ENCODE measurements at regions not wholly inside any gene's neighbourhood (a gene's known extent, or its start where the extent isn't known, plus 50 kb on each side); places are given as distances from the start of the nearest gene placed in this dataset.
A peak's percentile ranks its signal among the peaks of the same experiment; 100 is the strongest.

DNA sequence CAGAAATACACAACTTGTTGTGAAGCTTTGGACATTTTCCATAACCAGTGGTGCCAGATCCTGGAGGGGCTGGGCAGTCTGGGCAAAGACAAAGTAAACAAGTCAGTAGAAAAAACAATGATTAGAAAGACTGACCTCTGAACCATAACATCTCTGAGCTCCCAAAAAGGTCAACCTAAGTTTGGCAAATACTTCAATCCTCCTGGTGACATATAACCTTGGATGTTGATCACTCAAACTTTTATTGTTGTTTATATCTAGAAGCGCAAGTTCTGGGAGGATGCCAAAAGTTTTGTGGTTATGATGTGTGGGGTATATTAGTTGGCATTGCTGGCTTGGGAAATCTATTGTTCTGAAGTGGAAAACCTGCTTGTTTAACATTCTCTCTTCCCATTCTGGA, 257.7 kb downstream of the DIPK2A start:
- DNase-seq (ENCODE audit: low spot score) = no peak

DNA sequence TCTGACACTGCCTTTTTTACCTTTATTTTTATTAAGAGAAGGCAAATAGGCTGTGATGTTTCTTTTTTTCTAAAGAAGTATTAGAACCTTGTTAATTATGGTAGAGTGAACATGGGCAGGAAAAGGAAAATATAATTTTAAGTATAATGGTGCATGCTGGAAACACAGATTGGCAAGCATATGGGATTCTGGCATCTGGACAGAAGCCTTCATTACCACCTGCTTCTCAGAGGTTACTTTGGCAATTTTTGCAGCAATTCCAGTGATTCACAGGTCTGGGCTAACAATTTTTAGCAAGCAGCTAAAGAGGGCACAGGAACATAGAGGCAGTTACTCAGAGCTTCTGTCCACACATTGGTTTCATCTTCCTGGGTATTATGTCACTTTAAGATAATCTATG, 258.3 kb downstream of the DIPK2A start:
- DNase-seq (ENCODE audit: low spot score) = no peak

DNA sequence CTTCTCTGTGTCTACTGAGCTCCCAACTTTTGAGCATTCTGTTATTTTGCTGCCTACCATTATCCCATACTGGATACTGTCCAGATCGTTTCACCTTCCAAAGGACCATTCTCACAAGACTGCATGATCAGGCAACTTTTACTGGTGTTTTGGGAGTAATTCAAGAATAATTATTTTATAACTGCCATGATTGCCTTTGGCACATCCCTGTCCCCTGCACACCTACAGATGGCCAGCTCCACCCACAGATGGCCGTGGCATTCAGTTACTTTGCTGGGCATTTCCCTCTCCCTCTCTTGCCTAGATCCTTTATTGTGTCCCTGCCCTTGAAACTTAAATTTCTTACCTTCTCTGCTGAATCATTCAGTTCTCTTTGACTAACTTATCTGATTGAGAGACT, 263.9 kb downstream of the DIPK2A start:
- no peak for DNase-seq (ENCODE audit: low spot score)

DNA sequence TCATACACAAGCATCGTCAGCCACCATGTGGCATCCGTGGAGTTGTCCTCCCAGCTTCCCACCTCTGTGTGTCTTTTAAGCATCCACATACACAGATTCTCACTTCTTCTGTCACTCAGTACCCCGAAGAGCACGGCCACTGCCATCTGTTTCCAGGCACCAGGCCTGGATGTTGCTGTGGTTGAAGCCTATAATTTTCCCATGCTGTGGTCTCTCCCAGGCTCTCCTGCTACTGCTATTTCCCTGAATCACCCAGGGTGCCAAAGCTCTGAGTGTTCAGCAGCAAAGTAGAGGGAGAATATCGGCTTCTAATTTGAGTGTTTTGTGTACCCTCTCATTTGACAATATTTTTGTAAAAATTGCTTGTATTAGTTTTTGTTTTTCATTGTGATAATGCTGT, 265.7 kb downstream of the DIPK2A start:
- no peak for DNase-seq (ENCODE audit: low spot score)

DNA sequence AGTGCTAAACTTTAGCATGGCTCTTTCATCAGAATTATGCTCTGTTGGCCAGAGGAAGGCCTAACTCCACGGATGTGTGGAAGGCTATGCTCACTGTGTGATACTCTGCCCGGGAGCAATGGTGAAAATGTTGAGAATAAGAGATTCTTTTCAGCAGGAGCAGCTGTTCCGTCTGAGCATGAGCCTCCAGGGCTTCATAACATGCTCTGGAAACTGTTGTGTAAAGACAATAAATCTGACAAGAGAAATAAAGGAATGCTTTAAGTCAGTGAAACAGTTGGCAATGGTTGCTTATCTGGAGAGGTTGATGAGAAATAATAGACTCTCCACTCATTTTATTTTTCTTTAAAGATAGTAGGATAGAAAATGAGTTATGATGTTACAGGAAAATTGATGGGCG, 269.8 kb downstream of the DIPK2A start:
- no peak for DNase-seq (ENCODE audit: low spot score)

DNA sequence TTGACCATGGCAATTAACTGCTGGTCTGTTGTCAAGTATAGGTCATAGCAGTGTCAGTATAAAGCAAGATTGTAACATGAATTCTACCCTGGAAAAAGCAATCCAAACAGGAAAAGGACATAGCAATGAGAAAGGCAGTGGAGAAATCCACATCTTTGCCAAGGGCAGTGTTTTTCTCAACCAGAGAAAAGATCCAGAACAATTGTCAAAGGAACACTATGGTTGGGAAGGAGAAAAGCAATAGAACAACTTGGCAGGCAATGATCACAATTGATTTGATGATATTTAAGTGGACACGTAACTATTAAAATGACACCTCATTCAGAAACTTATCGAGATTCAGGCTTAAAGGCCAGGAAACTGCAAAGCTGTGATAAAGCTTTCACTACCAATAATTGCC, 271.1 kb downstream of the DIPK2A start:
- DNase-seq (ENCODE audit: low spot score) = no peak

DNA sequence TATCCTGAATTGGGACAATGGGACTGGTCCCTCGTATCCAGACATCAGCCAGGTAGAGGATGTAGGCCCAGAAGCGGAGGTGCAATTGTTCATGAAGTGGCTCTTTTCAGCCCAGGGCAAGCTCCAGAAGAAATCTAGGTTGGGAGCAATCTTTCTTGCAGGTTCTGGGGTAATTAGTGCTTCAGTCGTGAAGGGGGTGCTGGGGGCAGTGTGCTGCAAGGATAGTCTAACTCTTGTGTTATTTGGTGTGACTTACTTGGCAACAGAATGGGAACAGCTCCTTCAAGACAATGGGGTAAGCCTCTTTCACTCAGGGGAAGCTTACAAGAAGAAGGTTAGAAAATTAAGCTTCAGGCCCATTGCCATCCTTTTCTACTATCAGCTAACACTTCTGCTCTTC, 273.0 kb downstream of the DIPK2A start:
- DNase-seq (ENCODE audit: low spot score) = no peak

DNA sequence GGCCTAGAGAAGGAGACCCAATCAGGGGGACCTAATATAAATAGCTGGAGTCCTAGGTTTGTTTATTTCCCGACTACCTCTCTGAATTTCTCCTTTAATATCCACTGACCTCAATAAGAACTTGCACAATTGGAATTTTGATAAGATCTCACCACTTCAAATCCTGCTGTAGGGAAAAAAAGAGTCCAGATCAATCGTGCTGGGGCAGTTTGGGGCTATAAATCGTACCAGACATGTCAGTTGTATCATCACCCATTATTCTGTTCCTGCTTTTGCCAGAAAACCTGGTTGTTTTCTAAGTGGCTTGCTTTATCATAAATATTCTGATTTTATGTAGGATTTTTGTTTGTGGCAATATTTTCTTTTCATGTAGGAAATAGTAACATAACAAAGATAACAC, 281.3 kb downstream of the DIPK2A start:
- DNase-seq (ENCODE audit: low spot score) = no peak

DNA sequence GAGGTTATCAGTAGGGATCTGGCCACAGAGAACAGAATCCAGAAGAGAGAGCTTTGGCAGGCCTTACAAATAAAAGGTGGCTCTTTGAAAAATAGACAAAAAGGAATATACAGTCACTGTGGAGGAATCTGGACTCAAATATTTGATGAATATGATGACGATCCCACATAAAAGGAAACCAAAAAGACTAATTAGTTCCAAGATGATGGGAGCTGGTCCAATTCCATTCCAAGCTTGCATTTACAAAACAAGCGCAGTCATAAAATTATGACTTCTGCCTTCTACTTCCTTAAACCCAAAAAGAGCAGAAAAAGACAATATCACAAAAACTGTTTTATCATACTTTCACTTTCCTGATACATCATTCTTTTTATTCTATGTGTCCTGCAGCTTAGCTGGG, 285.8 kb downstream of the DIPK2A start:
- DNase-seq (ENCODE audit: low spot score) = no peak

DNA sequence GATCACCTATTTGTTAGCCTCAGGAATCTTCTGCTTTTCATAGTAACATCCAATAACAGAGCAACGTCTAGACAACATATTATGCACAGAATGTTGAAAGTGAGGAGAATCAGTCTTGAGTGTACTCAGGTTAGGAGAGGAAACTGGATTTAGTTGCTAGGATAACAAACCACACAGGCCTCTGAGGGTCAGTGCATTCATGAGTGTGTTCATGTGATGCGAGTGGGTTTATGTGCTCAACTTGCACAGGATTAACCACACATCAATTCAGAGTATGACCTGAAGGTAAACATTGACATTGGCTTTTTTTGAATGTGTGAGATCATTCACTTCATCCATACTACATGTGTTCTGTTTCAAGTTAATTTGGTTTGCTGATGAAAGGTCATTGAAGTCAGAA, 287.6 kb downstream of the DIPK2A start:
- no peak for DNase-seq (ENCODE audit: low spot score)

DNA sequence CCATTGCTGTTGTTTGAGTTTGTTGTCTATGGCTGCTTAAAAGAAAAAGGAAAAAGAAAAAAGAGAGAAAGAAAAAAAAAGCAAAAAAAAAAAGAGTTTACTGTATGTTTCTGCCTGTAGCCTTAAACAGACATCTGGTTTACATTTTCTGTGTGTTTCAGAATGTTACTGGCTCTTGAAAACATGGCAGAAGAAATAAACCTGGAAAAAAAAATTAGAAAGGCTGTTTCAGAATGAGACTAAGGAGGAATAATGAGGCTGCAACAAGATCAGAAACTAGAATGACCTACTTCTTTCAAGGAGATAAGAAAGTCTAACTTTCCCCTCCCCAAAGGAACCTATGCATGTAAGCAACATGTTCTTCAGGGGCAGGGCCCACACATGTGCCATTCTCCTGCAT, 292.1 kb downstream of the DIPK2A start:
- DNase-seq (ENCODE audit: low spot score) = no peak

DNA sequence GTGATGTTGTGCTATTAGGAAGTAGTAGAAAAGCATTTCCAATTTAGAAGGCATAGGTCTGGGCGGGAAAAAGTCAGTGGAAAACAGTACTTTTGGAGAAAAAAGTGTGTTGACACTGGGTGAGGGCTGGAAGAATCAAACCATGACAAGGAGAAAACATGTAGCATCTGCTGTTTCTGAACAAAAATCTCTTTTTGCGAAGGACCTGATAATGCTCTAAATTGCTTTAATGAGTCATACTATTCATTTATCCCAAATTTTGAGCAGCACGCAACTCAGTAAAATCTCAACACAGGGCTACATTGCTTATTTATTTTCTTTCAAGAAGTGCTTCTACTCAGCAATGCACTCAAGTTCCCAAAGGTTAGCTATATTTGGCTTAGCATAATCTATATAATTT, 292.7 kb downstream of the DIPK2A start:
- no peak for DNase-seq (ENCODE audit: low spot score)

DNA sequence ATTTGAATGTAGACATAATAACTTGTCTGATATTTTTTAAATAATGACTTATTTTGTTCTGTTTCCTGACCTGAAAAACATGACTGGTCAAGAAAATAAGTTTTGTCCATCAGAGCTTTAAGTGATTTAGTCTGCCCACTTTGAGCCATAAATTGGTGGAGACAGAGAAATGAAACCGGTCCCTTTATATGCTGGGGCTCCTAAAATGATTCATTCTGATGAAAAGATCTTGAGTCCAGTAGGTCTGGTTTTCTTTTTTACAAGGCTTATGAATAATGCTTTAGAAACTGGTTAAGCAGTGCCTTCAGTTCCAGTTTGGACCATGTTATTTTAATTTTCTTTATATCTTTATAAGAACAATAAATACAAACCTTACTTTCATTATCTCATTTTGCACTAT, 293.2 kb downstream of the DIPK2A start:
- DNase-seq (ENCODE audit: low spot score) = no peak

DNA sequence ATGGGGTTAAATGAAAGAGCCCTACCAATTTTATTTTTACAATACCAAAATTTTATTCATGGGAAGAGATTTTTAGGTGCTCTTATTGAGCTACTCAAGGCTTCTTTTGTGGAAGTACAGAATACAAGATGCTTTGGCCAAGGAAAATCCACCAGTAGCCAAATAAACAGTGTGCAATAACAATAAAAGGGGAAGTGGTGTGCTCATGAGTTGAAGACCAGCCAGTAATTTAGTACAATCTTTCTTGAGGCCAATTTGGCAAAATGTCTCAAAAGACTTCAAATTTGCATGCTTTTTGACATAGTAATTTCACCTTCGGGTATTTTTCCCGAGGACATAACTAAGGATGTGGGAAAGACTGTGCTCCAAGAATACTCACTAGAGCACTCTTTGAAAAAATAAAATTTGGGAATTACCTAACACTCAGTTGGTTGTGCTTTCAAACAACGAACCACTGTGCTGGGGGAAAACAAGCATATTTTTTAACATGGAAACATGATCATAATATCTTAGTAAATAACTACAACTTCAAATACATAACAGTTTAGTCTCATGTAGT, 294.0 kb downstream of the DIPK2A start:
- DNase-seq (ENCODE audit: low spot score) = no peak

DNA sequence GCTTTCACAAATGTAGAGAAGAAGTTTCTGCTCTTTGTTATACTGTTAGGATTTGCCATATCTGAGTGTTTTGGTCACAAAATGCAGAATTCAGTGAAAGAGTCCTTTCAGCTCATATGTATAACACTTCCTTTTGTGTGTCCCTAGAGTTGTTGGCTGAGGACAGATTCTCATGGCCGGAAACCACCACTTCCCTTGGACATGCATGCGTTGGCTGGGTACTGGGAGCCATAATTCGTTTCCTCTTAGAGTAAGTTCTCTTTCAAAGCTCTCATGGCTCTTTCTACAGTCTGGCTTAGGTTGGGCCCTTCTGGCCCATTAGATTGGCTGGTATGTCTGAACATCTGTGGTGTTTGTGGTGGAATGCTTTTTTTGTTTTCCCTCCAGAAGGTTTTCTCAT, 298.5 kb downstream of the DIPK2A start:
- no peak for DNase-seq (ENCODE audit: low spot score)

DNA sequence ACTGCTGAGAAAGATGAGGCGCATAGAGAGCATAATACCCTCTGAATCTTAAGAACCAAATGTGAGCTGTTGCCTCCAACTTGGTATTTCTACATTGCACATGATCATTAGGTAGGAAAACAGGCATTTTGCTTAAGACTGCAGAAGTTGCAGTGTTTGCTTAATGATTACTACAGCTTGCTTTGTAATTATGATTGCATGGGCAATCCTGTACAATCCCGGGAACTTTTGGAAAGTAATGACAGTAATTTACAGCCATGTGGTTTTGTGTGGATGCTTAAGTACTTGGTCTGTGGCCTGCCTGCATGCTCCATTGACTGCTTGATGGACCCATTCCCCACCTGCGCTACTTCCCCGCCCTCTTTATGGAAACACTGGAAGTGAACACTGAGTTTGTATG, 301.1 kb downstream of the DIPK2A start:
- no peak for DNase-seq (ENCODE audit: low spot score)

DNA sequence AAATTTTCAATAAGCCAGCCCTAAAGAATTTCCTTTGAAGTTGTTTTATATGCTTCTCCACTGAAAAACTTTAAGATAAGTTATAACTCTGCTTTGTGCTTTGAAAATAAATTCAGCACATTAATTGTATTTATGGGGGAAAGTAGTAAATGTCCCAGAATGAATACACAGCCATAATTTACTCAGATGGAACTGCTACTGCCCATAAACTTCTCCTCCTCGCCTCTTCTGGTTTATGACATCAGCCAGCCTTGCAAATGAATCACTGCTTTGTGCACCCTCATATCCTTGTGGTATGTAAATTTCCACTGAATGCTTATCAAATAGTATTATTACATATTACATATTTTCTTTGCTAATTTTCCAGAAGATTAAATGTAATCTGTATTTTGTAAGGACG, 302.0 kb downstream of the DIPK2A start:
- DNase-seq (ENCODE audit: low spot score) = no peak

DNA sequence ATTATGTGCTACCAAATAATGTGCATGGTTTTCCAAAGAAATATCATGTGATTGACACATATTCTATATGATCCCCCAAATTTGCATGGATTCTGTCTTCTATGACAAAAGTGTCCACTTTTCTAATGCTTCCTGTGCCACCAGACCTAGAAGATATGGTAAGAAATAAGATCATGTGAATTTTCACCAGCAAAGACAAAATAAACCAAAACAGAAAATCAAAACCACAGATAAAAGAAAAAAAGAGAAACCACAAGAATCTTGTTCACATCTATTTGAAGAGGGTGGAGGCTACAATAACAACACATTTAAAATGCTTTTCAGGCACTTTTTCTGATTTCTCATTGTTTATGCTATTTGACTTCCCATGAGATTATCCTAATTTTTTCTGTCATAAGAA, 303.4 kb downstream of the DIPK2A start:
- DNase-seq (ENCODE audit: low spot score) = no peak

DNA sequence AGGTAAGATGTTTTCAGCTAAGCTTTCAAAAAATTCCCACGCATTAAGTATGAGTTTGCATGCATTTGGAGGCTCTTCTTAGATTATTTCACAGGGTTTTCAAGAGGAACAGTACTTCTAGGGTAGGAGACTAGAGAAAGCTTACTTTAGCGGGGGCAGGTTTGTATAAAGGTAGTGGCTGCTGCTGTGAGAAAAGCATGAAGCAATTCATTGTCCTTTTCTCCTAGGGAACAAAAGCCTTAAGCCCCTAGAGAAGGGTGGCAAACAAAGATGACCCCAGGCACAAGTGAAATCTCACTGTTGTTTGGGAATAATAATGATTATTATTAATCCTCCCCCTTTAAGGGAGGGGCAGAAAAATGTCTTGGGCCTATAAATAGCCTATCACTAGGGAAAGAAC, 310.7 kb downstream of the DIPK2A start:
- DNase-seq (ENCODE audit: low spot score) = no peak

DNA sequence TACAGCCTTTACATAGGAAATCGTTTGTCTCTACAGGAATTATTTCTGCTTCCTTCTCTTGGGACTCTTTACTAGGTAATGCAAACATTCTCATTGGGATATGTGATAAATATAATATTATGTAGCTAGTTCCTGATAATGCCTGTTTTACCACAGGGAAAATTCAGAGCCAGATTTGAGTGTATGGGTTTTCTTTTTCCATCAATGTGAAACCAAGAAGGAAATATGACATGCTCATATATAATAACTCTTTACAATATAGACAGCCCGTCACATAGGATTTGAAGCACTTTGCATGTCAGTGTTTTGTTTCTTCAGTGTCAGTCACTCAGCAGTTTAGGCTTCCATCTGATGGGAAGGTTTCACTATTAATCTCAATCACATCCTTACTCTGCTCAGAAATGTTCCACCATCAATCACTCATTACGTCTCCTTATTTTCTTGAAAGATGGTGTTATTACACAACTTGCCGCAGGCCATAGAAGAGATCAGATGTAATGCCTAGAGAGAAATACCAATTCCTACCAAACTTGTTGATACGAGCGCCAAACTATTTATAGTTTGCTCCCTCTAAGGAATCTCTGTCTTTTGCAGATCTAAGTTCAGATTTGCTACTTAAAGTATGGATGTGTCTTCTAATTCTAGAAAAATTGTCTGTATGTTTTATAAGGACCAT, 314.8 kb downstream of the DIPK2A start:
- DNase-seq (ENCODE audit: low spot score) = no peak

DNA sequence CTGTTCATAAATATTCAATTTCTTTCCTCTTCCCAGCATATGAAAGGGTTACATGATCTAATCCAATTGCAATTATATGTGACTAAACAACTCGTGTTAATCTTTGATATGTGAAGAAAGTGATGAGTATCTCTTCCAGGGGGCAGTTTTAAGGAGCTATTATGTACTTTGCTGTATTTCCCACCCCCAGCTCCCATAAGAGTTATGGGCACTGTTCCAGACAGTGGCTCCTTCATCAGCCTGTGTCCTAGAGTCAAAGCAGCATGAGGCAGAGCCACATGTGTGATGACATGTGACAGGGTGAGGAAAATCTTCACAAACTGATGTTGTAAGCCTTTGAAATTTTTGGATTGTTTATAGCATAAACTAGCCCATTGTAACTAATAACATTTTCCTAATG, 315.4 kb downstream of the DIPK2A start:
- no peak for DNase-seq (ENCODE audit: low spot score)

DNA sequence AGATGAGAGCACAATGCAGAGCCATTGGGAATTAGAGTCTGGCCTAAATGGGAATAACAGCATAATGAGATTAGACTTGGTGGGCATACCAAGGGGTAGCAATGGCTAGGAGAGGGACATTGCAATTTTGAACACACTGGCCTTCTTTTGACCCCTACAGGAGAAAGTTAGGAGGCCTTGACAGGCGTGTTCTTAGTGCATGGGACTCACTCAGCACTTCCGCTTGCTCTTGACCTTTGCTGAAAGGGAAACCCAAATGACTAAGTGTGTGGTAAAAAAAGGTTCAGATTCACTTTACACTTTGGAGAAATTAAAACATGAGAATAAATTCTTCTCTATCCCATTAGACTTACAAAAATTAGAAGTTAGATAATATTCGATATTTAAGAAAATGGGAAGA, 317.4 kb downstream of the DIPK2A start:
- DNase-seq (ENCODE audit: low spot score) = no peak

DNA sequence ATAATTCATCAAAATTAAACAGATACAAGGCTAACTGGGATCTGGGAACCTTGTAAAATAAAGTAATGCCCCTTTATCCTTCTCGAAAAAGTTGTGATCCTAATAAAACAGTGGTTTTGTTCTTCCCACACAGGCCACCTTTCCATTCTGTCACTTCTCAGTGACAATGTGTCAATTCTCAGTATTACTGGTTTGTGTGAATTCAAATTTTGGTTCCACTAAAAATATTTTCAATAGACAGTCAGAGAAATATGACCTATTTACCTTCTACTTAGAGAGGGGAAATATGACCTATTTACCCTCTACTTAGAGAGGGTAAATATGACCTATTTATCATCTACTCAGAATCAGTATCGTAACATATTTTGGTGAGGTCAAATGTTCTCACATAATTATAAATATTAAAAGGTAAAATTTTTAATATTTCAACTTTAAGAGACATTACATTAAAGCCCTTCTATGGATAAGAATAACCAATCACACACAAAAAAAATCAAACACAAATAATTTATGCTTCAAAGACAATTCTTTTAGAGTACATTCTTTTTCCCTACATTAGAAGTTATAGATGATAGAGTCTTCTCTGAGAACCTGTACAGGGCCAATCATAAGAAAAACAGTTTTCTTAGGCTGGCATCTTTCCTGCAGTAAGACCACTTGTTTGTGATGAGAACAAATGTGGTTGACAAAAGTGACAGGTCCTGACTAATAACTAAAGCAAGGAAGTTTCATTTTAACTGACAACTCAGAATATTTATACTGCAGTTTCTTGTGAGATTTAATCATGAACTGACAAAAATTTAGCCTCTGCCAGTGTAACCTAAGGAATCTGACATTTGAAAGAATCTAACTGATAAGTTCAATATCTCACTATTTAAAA, 323.3 kb downstream of the DIPK2A start:
- peak; percentile 70 for DNase-seq (ENCODE audit: low spot score)

DNA sequence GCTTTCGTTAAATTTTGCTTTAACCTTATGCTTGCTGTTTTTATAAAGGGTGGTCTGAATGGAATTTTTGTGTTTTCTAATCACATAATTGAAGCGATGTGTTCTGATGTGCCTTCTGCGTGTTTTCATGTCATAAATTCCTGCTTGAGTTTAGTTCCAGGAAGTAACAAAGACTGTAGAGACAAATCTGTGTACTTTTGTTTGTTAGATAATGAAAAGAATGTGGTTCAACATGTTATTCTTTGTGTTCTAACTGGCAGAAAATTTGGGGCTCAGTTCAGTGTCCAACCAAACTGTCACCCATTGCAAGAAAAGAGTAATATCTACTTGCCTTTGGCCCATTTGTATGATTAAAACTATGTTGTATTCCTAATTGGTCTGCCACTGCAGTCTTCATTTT, 324.0 kb downstream of the DIPK2A start:
- DNase-seq (ENCODE audit: low spot score) = no peak
